NCI-H187 (cell line): ENCODE measurements at regions not wholly inside any gene's neighbourhood (a gene's known extent, or its start where the extent isn't known, plus 50 kb on each side); places are given as distances from the start of the nearest gene placed in this dataset.
"Not testable (repeated sequence)": the region's sequence is repeated elsewhere in the genome, so short reads cannot be mapped to it uniquely, and the experiment has no call there.

ENCODE experiments used
- DNase-seq, 2 experiments: peaks; one replicate each; lab custom pipeline; 2025; lab: John Stamatoyannopoulos, UW

- no peak for DNase-seq
Observed at GRCh38 chr9:71273613-71274012, 152.2 kb upstream of the TRPM3 start.

- peak; percentile 5 to 23 for DNase-seq
Observed at GRCh38 chr9:71271602-71272001, 150.2 kb upstream of the TRPM3 start.

- DNase-seq: no peak
Observed at GRCh38 chr9:71270554-71270953, 149.1 kb upstream of the TRPM3 start.

GRCh38 chr9:71269859-71270258 lies 148.4 kb upstream of the TRPM3 start:
- DNase-seq: no peak

- no peak for DNase-seq
Observed at GRCh38 chr9:71268871-71269635, 147.6 kb upstream of the TRPM3 start.

GRCh38 chr9:71263451-71263850 lies 142.0 kb upstream of the TRPM3 start:
- DNase-seq: no peak

- not testable (repeated sequence) for DNase-seq
Observed at GRCh38 chr9:71260419-71260818, 139.0 kb upstream of the TRPM3 start.

GRCh38 chr9:71254592-71255277 lies 133.3 kb upstream of the TRPM3 start:
- no peak for DNase-seq

- no peak for DNase-seq
Observed at GRCh38 chr9:71253011-71253410, 131.6 kb upstream of the TRPM3 start.

GRCh38 chr9:71250581-71250980 lies 129.2 kb upstream of the TRPM3 start:
- DNase-seq: no peak

GRCh38 chr9:71249729-71250317 lies 128.4 kb upstream of the TRPM3 start:
- peak in 1 of 2 experiments; percentile 10 for DNase-seq

GRCh38 chr9:71245651-71246050 lies 124.2 kb upstream of the TRPM3 start:
- no peak for DNase-seq

- no peak for DNase-seq
Observed at GRCh38 chr9:71243951-71244350, 122.5 kb upstream of the TRPM3 start.

- DNase-seq: no peak
Observed at GRCh38 chr9:71242081-71242480, 120.7 kb upstream of the TRPM3 start.

GRCh38 chr9:71237051-71237450 lies 115.6 kb upstream of the TRPM3 start:
- no peak for DNase-seq

- DNase-seq: no peak
Observed at GRCh38 chr9:71233646-71234045, 112.2 kb upstream of the TRPM3 start.

- no peak for DNase-seq
Observed at GRCh38 chr9:71223953-71224538, 102.6 kb upstream of the TRPM3 start.

GRCh38 chr9:71218774-71219173 lies 97.4 kb upstream of the TRPM3 start:
- DNase-seq: no peak

- no peak for DNase-seq
Observed at GRCh38 chr9:71213633-71214032, 92.2 kb upstream of the TRPM3 start.

GRCh38 chr9:71210326-71210725 lies 88.9 kb upstream of the TRPM3 start:
- no peak for DNase-seq

GRCh38 chr9:71209890-71210289 lies 88.5 kb upstream of the TRPM3 start:
- no peak for DNase-seq

- no peak for DNase-seq
Observed at GRCh38 chr9:71202931-71203330, 81.5 kb upstream of the TRPM3 start.

- no peak for DNase-seq
Observed at GRCh38 chr9:71191708-71192107, 70.3 kb upstream of the TRPM3 start.
